Transverse colon (tissue), 4 donors: ENCODE measurements at regions not wholly inside any gene's neighbourhood (a gene's known extent, or its start where the extent isn't known, plus 50 kb on each side); places are given as distances from the start of the nearest gene placed in this dataset.

Experiments
- DNase-seq: peaks from one replicate; pipeline ENCODE4 v3.0.0-alpha.2; 2019
- H3K27ac ChIP-seq, 4 donors: fragments of 200-600 bp; sonication (generic); 2 replicates each; pipeline ENCODE4 v1.5.1; 2016 to 2018; ENCODE audit warnings: inconsistent platforms in 4 of 4
- H3K27me3 ChIP-seq: fragments of 200-600 bp; sonication (generic); 2 replicates; pipeline ENCODE4 v1.5.1; 2017; ENCODE audit warnings: inconsistent platforms
- H3K36me3 ChIP-seq, 4 donors: fragments of 200-600 bp; sonication (generic); 2 replicates each; pipeline ENCODE4 v1.5.1; 2017 to 2019; ENCODE audit warnings: inconsistent platforms in 4 of 4
- H3K4me1 ChIP-seq, 4 donors: fragments of 200-600 bp; sonication (generic); 2 replicates each; pipeline ENCODE4 v1.5.1; 2017 to 2020; ENCODE audit warnings: inconsistent platforms in 4 of 4
- H3K4me3 ChIP-seq, 4 donors: fragments of 200-600 bp; sonication (generic); 1 replicate in 1 of 4; 2 replicates in 3 of 4; pipeline versions ENCODE4 v1.5.1 to v1.6.1; 2017 to 2019; ENCODE audit warnings: inconsistent platforms in 4 of 4
- H3K9me3 ChIP-seq, 2 donors: fragments of 200-600 bp; sonication (generic); 2 replicates each; pipeline ENCODE4 v1.5.1; 2017 to 2019; ENCODE audit warnings: inconsistent platforms in 2 of 2
- CTCF ChIP-seq, 5 experiments: fragments of 200-600 bp in 3 of 5; fragments of 450-650 bp in 2 of 5; sonication (generic) in 3 of 5; IDR thresholded peaks; 1 replicate in 2 of 5; 2 replicates in 3 of 5; pipeline ENCODE4 v1.5.1; 2016 to 2017; ENCODE audit warnings: antibody characterized with exemption in 5 of 5, inconsistent platforms in 3 of 5, mild to moderate bottlenecking in 2 of 5, moderate library complexity in 1 of 5
- EP300 ChIP-seq: sonication (generic); formaldehyde crosslinking; IDR thresholded peaks from one replicate; pipeline ENCODE4 v1.6.1; 2017; ENCODE audit warnings: antibody characterized with exemption, low read depth
- POLR2A ChIP-seq: fragments of 450-650 bp; IDR thresholded peaks from one replicate; pipeline ENCODE4 v1.6.1; 2016; ENCODE audit warnings: antibody characterized with exemption, mild to moderate bottlenecking, moderate library complexity
- POLR2AphosphoS5 ChIP-seq, 3 donors: sonication (generic); formaldehyde crosslinking; IDR thresholded peaks; one replicate each; pipeline ENCODE4 v1.6.1; 2016; ENCODE audit warnings: antibody characterized with exemption in 3 of 3
- WGBS, 2 donors: methylation state at CpG; one replicate each; pipeline ENCODE4 v1.1.5; 2018; ENCODE audit warnings: low coverage in 1 of 2; 5-methylcytosine and 5-hydroxymethylcytosine counted together
- in situ Hi-C, 4 donors: fragments of 200-750 bp; cut with MboI; loops; one replicate each; pipeline versions ENCODE4 v1.15.0 to v1.15.1; 2017; ENCODE audit warnings: low sequenced_read_pairs in 3 of 4, low pct_ligation_motif_present in 1 of 4, low pct_unique_long_range_greater_than_20kb in 1 of 4
- intact Hi-C: fragments of 100-400 bp; cut with DNase I; formaldehyde crosslinking; loops from one replicate; pipeline ENCODE4 v1.15.1; 2023; ENCODE audit warnings: low total_unique reads

GRCh38 chr12:13440844-13441243 lies 244.3 kb downstream of the EMP1 start:
- intact Hi-C loops, result no loop called here
- WGBS, 2 donors, result 76 to 83% methylated on average over 4 to 6 of the region's 6 CpGs

GRCh38 chr12:13437541-13437940 lies 241.0 kb downstream of the EMP1 start:
- no peak overlapping the region for H3K4me3 ChIP-seq
- in situ Hi-C loops, result no loop called here

More at GRCh38 chr12:13440844-13441243, 244.3 kb downstream of the EMP1 start:
- Histone ChIP-seq H3K4me3 (no peak overlapping the region), H3K27me3 (no peaks in the 10 kb centered on the region), H3K27ac (no peak overlapping the region), H3K4me1 (peaks cover 0 to 10% (median 5%) of the 10 kb centered on the region in 4 donors), H3K36me3 (no peaks in the 10 kb centered on the region), H3K9me3 (no peaks in the 10 kb centered on the region)
- TF ChIP-seq POLR2A (no peak), EP300 (no peak), CTCF (IDR thresholded peaks at IDR 0.05) (no peak), POLR2AphosphoS5 (IDR thresholded peaks at IDR 0.05) (no peak)
- DNase-seq, result no peak
- in situ Hi-C loops, result no loop called here

GRCh38 chr12:13436696-13437391 lies 240.3 kb downstream of the EMP1 start:
- Histone ChIP-seq H3K27ac (no peak overlapping the region), H3K9me3 (no peaks in the 10 kb centered on the region), H3K27me3 (no peaks in the 10 kb centered on the region), H3K4me1 (no peaks in the 10 kb centered on the region), H3K4me3 (no peak overlapping the region), H3K36me3 (no peaks in the 10 kb centered on the region)
- in situ Hi-C loops, result no loop called here
- WGBS, 2 donors, result 75 to 83% methylated on average over 7 to 11 of the region's 11 CpGs
- DNase-seq, result no peak
- intact Hi-C loops, result no loop called here
- TF ChIP-seq POLR2AphosphoS5 (IDR thresholded peaks at IDR 0.05) (no peak), EP300 (no peak), POLR2A (no peak), CTCF (IDR thresholded peaks at IDR 0.05) (no peak)

More at GRCh38 chr12:13437541-13437940, 241.0 kb downstream of the EMP1 start:
- no peak for DNase-seq
- H3K27ac ChIP-seq, result no peak overlapping the region
- no peaks in the 10 kb centered on the region for H3K9me3 ChIP-seq
- WGBS, 2 donors, result 88 to 92% methylated on average over 4 of the region's 4 CpGs
- intact Hi-C loops, result no loop called here
- no peaks in the 10 kb centered on the region for H3K4me1 ChIP-seq
- H3K27me3 ChIP-seq, result no peaks in the 10 kb centered on the region
- no peaks in the 10 kb centered on the region for H3K36me3 ChIP-seq
- TF ChIP-seq POLR2A (no peak), EP300 (no peak), POLR2AphosphoS5 (IDR thresholded peaks at IDR 0.05) (no peak), CTCF (IDR thresholded peaks at IDR 0.05) (no peak)

GRCh38 chr12:13436182-13436581 lies 239.7 kb downstream of the EMP1 start:
- Histone ChIP-seq H3K4me1 (no peaks in the 10 kb centered on the region), H3K27me3 (no peaks in the 10 kb centered on the region), H3K27ac (no peak overlapping the region), H3K9me3 (no peaks in the 10 kb centered on the region), H3K36me3 (no peaks in the 10 kb centered on the region), H3K4me3 (no peak overlapping the region)
- in situ Hi-C loops (no loop called here), intact Hi-C loops (no loop called here)
- 53 to 63% methylated on average over 2 of the region's 2 CpGs for WGBS, 2 donors
- no peak for DNase-seq
- TF ChIP-seq POLR2AphosphoS5 (IDR thresholded peaks at IDR 0.05) (no peak), CTCF (IDR thresholded peaks at IDR 0.05) (no peak), POLR2A (no peak), EP300 (no peak)
